ENCODE measurements at regions not wholly inside any gene's neighbourhood (a gene's known extent, or its start where the extent isn't known, plus 50 kb on each side); places are given as distances from the start of the nearest gene placed in this dataset.

DNA sequence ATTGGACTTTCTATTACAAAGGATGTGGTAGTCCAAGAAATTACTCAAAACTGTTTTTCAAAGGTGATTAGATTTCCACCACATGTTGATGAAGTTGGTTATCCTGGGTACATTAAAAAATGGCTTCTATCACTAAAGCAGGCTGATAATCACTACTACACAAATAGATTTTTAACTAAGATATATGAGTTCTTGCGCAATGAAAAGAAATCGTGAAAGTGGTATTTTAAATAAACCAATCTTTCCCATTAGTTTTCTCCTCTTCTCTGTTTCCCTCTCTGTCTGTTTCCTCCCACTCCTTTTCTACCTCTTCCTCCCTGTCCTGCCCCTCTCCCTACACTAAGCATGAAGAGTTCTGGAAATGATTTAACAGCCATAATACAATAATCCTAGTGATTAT, 487.9 kb upstream of the CITED2 start:
- TF ChIP-seq, protein P1, sequence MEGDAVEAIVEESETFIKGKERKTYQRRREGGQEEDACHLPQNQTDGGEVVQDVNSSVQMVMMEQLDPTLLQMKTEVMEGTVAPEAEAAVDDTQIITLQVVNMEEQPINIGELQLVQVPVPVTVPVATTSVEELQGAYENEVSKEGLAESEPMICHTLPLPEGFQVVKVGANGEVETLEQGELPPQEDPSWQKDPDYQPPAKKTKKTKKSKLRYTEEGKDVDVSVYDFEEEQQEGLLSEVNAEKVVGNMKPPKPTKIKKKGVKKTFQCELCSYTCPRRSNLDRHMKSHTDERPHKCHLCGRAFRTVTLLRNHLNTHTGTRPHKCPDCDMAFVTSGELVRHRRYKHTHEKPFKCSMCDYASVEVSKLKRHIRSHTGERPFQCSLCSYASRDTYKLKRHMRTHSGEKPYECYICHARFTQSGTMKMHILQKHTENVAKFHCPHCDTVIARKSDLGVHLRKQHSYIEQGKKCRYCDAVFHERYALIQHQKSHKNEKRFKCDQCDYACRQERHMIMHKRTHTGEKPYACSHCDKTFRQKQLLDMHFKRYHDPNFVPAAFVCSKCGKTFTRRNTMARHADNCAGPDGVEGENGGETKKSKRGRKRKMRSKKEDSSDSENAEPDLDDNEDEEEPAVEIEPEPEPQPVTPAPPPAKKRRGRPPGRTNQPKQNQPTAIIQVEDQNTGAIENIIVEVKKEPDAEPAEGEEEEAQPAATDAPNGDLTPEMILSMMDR (conservative IDR thresholded peaks at IDR 0.05) = no peak
- no peak for TF ChIP-seq EZH2 (IDR thresholded peaks at IDR 0.05; ENCODE audit: low read depth)

All from PC-9 (cell line).